Natural killer cell (primary cell): ENCODE measurements at regions not wholly inside any gene's neighbourhood (a gene's known extent, or its start where the extent isn't known, plus 50 kb on each side); places are given as distances from the start of the nearest gene placed in this dataset.

ENCODE experiments used
- ATAC-seq, 3 donors: fragments of 150-1000 bp in 2 of 3; fragments of 200-7000 bp in 1 of 3; cut with Tn5 transposase; 1 replicate in 1 of 3; 2 replicates in 2 of 3; pipeline ENCODE4 v1.10.0; 2021; ENCODE audit warnings: mild to moderate bottlenecking in 2 of 3, moderate library complexity in 2 of 3
- DNase-seq, 2 donors: peaks; one replicate each; pipeline versions ENCODE4 v3.0.0 to v3.0.0-alpha.2; 2013 to 2021; ENCODE audit warnings: mixed read lengths in 1 of 2
- H3K27ac ChIP-seq: one replicate; pipeline ENCODE4 v1.5.1; 2013; ENCODE audit warnings: mild to moderate bottlenecking, low read length
- H3K27me3 ChIP-seq: one replicate; pipeline ENCODE4 v1.6.1; 2013; ENCODE audit warnings: low read length; ENCODE audit not compliant: control insufficient read depth, insufficient read depth
- H3K36me3 ChIP-seq: one replicate; pipeline ENCODE4 v1.6.1; 2013; ENCODE audit warnings: low read length; ENCODE audit not compliant: control insufficient read depth, insufficient read depth
- H3K4me1 ChIP-seq: one replicate; pipeline ENCODE4 v1.6.1; 2013; ENCODE audit warnings: low read length; ENCODE audit not compliant: control insufficient read depth, insufficient read depth
- H3K4me3 ChIP-seq: one replicate; pipeline ENCODE4 v1.5.1; 2013; ENCODE audit warnings: low read length
- H3K9me3 ChIP-seq: one replicate; pipeline ENCODE4 v1.6.1; 2013; ENCODE audit warnings: low read length; ENCODE audit not compliant: control insufficient read depth, insufficient read depth
- H3K27ac Mint-ChIP-seq, 2 donors: one replicate each; pipeline ENCODE4 v1.8.0; 2022; ENCODE audit warnings: mild to moderate bottlenecking in 2 of 2, mixed read lengths in 2 of 2, moderate library complexity in 1 of 2
- H3K27me3 Mint-ChIP-seq, 2 donors: one replicate each; pipeline ENCODE4 v1.8.0; 2022; ENCODE audit warnings: low read depth in 2 of 2, mixed read lengths in 2 of 2
- H3K36me3 Mint-ChIP-seq: one replicate; pipeline ENCODE4 v1.8.0; 2022; ENCODE audit warnings: mixed read lengths
- H3K4me1 Mint-ChIP-seq, 2 donors: one replicate each; pipeline ENCODE4 v1.8.0; 2022; ENCODE audit warnings: mixed read lengths in 2 of 2
- H3K4me3 Mint-ChIP-seq: one replicate; pipeline ENCODE4 v1.8.0; 2022; ENCODE audit warnings: mild to moderate bottlenecking, moderate library complexity, mixed read lengths
- H3K9me3 Mint-ChIP-seq, 2 donors: one replicate each; pipeline ENCODE4 v1.8.0; 2022; ENCODE audit warnings: mixed read lengths in 2 of 2
- WGBS: methylation state at CpG from one replicate; pipeline ENCODE4 v1.1.7; 2013; ENCODE audit warnings: missing lambda C conversion rate; ENCODE audit not compliant: insufficient coverage; 5-methylcytosine and 5-hydroxymethylcytosine counted together
- intact Hi-C: fragments of 100-400 bp; cut with micrococcal nuclease; formaldehyde crosslinking; loops from one replicate; pipeline ENCODE4 v1.14.2; 2022
- TF ChIP-seq, protein P1 (sequence below): fragments of 200-600 bp; IDR thresholded peaks from one replicate; pipeline ENCODE4 v1.8.0; 2022; ENCODE audit warnings: antibody characterized with exemption

DNA sequence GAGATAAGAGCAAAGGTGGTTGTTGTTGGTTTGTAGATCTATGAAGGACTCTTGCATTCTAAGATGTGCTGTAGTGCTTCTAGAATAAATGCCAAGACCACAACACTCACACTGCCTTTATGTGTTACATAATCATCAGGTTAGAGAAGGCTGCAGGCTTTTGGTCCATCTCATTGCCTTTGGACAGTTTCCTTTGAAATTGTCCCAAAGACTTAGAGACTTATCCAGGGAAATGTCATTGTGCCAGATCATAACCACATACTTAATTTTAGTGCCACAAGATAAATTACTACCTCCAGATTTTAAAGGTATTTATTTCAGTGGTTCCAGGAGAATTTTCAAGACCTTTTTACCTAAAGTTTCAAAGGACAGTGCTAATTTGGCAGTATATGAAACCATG, 666.6 kb upstream of the CITED2 start:
- Histone ChIP-seq H3K27me3 (no peaks in the 10 kb centered on the region), H3K9me3 (no peaks in the 10 kb centered on the region), H3K4me3 (no peak overlapping the region), H3K27ac (no peak overlapping the region), H3K4me1 (no peaks in the 10 kb centered on the region), H3K36me3 (no peaks in the 10 kb centered on the region)
- ATAC-seq, result no peak
- Mint-ChIP-seq H3K4me1 (peaks cover 22 to 24% of the 10 kb centered on the region in 2 donors), H3K27ac (no peak overlapping the region), H3K4me3 (no peak overlapping the region), H3K9me3 (no peaks in the 10 kb centered on the region), H3K27me3 (no peaks in the 10 kb centered on the region), H3K36me3 (no peaks in the 10 kb centered on the region)
- TF ChIP-seq, protein P1, sequence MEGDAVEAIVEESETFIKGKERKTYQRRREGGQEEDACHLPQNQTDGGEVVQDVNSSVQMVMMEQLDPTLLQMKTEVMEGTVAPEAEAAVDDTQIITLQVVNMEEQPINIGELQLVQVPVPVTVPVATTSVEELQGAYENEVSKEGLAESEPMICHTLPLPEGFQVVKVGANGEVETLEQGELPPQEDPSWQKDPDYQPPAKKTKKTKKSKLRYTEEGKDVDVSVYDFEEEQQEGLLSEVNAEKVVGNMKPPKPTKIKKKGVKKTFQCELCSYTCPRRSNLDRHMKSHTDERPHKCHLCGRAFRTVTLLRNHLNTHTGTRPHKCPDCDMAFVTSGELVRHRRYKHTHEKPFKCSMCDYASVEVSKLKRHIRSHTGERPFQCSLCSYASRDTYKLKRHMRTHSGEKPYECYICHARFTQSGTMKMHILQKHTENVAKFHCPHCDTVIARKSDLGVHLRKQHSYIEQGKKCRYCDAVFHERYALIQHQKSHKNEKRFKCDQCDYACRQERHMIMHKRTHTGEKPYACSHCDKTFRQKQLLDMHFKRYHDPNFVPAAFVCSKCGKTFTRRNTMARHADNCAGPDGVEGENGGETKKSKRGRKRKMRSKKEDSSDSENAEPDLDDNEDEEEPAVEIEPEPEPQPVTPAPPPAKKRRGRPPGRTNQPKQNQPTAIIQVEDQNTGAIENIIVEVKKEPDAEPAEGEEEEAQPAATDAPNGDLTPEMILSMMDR, result no peak
- DNase-seq, result no peak
- intact Hi-C loops, result no loop called here

- no peaks in the 10 kb centered on the region for H3K9me3 ChIP-seq
- H3K9me3 Mint-ChIP-seq, result no peaks in the 10 kb centered on the region
- intact Hi-C loops, result no loop called here
- H3K27ac ChIP-seq, result no peak overlapping the region
- H3K27ac Mint-ChIP-seq, result no peak overlapping the region
- no peaks in the 10 kb centered on the region for H3K4me1 ChIP-seq
- peaks cover 22 to 24% of the 10 kb centered on the region in 2 donors for H3K4me1 Mint-ChIP-seq
- WGBS, result no CpG with 5 or more reads among the region's 1 CpG
- TF ChIP-seq, protein P1, result no peak
- ATAC-seq (no peak), DNase-seq (no peak)
- H3K36me3 ChIP-seq, result no peaks in the 10 kb centered on the region
- H3K36me3 Mint-ChIP-seq, result no peaks in the 10 kb centered on the region
- H3K27me3 Mint-ChIP-seq, result no peaks in the 10 kb centered on the region
- H3K4me3 ChIP-seq, result no peak overlapping the region
- H3K4me3 Mint-ChIP-seq, result no peak overlapping the region
- H3K27me3 ChIP-seq, result no peaks in the 10 kb centered on the region
These were observed 665.9 kb upstream of the CITED2 start for GRCh38 chr6:140040396-140040795.

DNA sequence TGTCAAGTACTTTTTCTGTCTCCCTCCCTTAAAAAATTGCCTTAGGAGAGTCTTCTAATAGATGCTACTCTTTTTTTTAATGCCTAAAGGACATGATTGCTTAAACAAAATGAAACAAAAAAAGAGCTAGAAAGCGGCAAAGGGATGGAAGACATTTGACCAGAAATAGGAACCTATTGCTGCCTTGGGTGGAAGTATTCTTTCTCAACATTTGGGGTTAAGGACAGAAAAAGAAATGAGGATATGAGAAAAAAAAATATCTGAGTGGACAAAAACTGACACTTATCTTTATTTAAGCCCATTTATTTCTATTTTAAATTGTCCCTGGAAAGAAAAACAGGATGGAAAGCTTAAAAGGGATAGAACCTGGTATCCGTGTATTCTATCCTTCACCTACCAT, 664.9 kb upstream of the CITED2 start:
- WGBS, result 71% methylated on average over 2 of the region's 2 CpGs
- intact Hi-C loops, result no loop called here
- Mint-ChIP-seq H3K36me3 (no peaks in the 10 kb centered on the region), H3K9me3 (no peaks in the 10 kb centered on the region), H3K4me1 (peaks cover 21 to 24% of the 10 kb centered on the region in 2 donors), H3K27me3 (no peaks in the 10 kb centered on the region), H3K27ac (no peak overlapping the region), H3K4me3 (no peak overlapping the region)
- Histone ChIP-seq H3K27ac (no peak overlapping the region), H3K4me3 (no peak overlapping the region), H3K36me3 (no peaks in the 10 kb centered on the region), H3K27me3 (no peaks in the 10 kb centered on the region), H3K4me1 (no peaks in the 10 kb centered on the region), H3K9me3 (no peaks in the 10 kb centered on the region)
- ATAC-seq, result no peak
- no peak for DNase-seq
- TF ChIP-seq, protein P1, result no peak

DNA sequence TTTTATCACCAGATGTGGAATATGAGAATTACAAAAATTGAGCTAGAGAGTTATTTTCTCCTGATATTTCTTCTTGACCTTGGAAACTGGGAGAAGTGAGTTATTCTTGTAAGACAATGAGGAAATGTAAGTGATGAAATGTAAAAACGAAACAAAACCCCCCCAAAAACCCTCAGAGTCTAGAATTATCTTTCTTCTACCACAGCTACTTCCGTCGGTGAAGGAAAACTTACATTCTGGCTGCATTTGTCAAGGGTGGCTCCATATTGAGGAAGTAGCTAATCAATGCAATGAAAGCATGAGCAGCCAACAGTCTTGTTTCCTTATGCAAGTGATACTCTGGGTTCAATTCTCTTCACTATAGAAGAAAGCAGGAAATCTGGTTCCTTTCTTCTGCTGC, 661.7 kb upstream of the CITED2 start:
- ATAC-seq (no peak), DNase-seq (no peak)
- no peaks in the 10 kb centered on the region for H3K9me3 Mint-ChIP-seq
- no peak overlapping the region for H3K27ac Mint-ChIP-seq
- no peaks in the 10 kb centered on the region for H3K27me3 Mint-ChIP-seq
- WGBS, result 80% methylated on average over 2 of the region's 3 CpGs
- no peak overlapping the region for H3K4me3 Mint-ChIP-seq
- H3K36me3 ChIP-seq, result no peaks in the 10 kb centered on the region
- TF ChIP-seq, protein P1, result no peak
- intact Hi-C loops, result no loop called here
- H3K9me3 ChIP-seq, result no peaks in the 10 kb centered on the region
- no peaks in the 10 kb centered on the region for H3K36me3 Mint-ChIP-seq
- no peak overlapping the region for H3K4me3 ChIP-seq
- no peak overlapping the region for H3K27ac ChIP-seq
- no peaks in the 10 kb centered on the region for H3K4me1 ChIP-seq
- no peaks in the 10 kb centered on the region for H3K4me1 Mint-ChIP-seq
- no peaks in the 10 kb centered on the region for H3K27me3 ChIP-seq
